SK-N-SH treated with all-trans-retinoic acid at 6 μM for 48 hours (cell line): ENCODE measurements at regions not wholly inside any gene's neighbourhood (a gene's known extent, or its start where the extent isn't known, plus 50 kb on each side); places are given as distances from the start of the nearest gene placed in this dataset.

Experiments used
- ATAC-seq: fragments of 200-7000 bp; cut with Tn5 transposase; 3 replicates; pipeline ENCODE4 v1.9.1; 2020; ENCODE audit warnings: mild to moderate bottlenecking, moderate library complexity
- ARNTL ChIP-seq: fragments of 450-650 bp; formaldehyde crosslinking; IDR thresholded peaks from 2 replicates; pipeline ENCODE4 v1.5.0; 2020; ENCODE audit warnings: low read depth, mild to moderate bottlenecking, moderate library complexity, borderline replicate concordance
- BACH2 ChIP-seq: fragments of 250-450 bp; sonication (Bioruptor Pico); IDR thresholded peaks from 2 replicates; pipeline ENCODE4 v1.9.0; 2021; ENCODE audit warnings: mild to moderate bottlenecking, borderline replicate concordance
- CREB5 ChIP-seq: fragments of 250-450 bp; sonication (Bioruptor Pico); IDR thresholded peaks from 2 replicates; pipeline ENCODE4 v1.5.1; 2020; ENCODE audit warnings: low read depth, mild to moderate bottlenecking, moderate library complexity
- CSDC2 ChIP-seq: fragments of 250-450 bp; sonication (Bioruptor Pico); IDR thresholded peaks from 2 replicates; pipeline ENCODE4 v1.5.0; 2020; ENCODE audit warnings: mild to moderate bottlenecking, moderate library complexity
- ESRRG ChIP-seq: fragments of 250-450 bp; sonication (Bioruptor Pico); IDR thresholded peaks from 2 replicates; pipeline ENCODE4 v1.6.1; 2021; ENCODE audit warnings: mild to moderate bottlenecking
- GLIS3 ChIP-seq: fragments of 250-450 bp; sonication (Bioruptor Pico); IDR thresholded peaks from 2 replicates; pipeline ENCODE4 v1.5.0; 2020; ENCODE audit warnings: mild to moderate bottlenecking, moderate library complexity
- ISL1 ChIP-seq: fragments of 250-450 bp; sonication (Bioruptor Pico); IDR thresholded peaks from 2 replicates; pipeline ENCODE4 v2.1.2; 2022; ENCODE audit warnings: mild to moderate bottlenecking, moderate library complexity
- OSR1 ChIP-seq: fragments of 250-450 bp; sonication (Bioruptor Pico); IDR thresholded peaks from 2 replicates; pipeline ENCODE4 v1.8.0; 2022; ENCODE audit warnings: moderate library complexity, mild to moderate bottlenecking, inconsistent platforms
- PATZ1 ChIP-seq: fragments of 250-450 bp; sonication (Bioruptor Pico); IDR thresholded peaks from 2 replicates; pipeline ENCODE4 v1.8.0; 2020; ENCODE audit warnings: mild to moderate bottlenecking, moderate library complexity, borderline replicate concordance
- PPARA ChIP-seq: fragments of 250-450 bp; sonication (Bioruptor Pico); IDR thresholded peaks from 2 replicates; pipeline ENCODE4 v1.5.0; 2020; ENCODE audit warnings: mild to moderate bottlenecking, borderline replicate concordance
- RARB ChIP-seq: fragments of 250-450 bp; sonication (Bioruptor Pico); IDR thresholded peaks from 2 replicates; pipeline ENCODE4 v1.8.0; 2021; ENCODE audit warnings: mild to moderate bottlenecking, moderate library complexity
- SNAI2 ChIP-seq: fragments of 250-450 bp; sonication (Bioruptor Pico); IDR thresholded peaks from 2 replicates; pipeline ENCODE4 v1.5.0; 2020; ENCODE audit warnings: mild to moderate bottlenecking, moderate library complexity
- TCF4 ChIP-seq: fragments of 250-450 bp; sonication (Bioruptor Pico); IDR thresholded peaks from 2 replicates; pipeline ENCODE4 v1.8.0; 2021; ENCODE audit warnings: mild to moderate bottlenecking, moderate library complexity, borderline replicate concordance
- TOX ChIP-seq: fragments of 250-450 bp; sonication (Bioruptor Pico); IDR thresholded peaks from 2 replicates; pipeline ENCODE4 v1.8.0; 2021; ENCODE audit warnings: mild to moderate bottlenecking, moderate library complexity, borderline replicate concordance
- ZC3H10 ChIP-seq: fragments of 250-450 bp; sonication (Bioruptor Pico); IDR thresholded peaks from 2 replicates; pipeline ENCODE4 v1.5.1; 2021; ENCODE audit warnings: mild to moderate bottlenecking, moderate library complexity
- ZFP3 ChIP-seq: fragments of 250-450 bp; sonication (Bioruptor Pico); IDR thresholded peaks from 2 replicates; pipeline ENCODE4 v1.5.0; 2020; ENCODE audit warnings: mild to moderate bottlenecking, moderate library complexity
- ZFP30 ChIP-seq: fragments of 450-650 bp; formaldehyde crosslinking; IDR thresholded peaks from 2 replicates; pipeline ENCODE4 v1.5.0; 2022; ENCODE audit warnings: mild to moderate bottlenecking, moderate library complexity
- ZNF565 ChIP-seq: fragments of 450-650 bp; formaldehyde crosslinking; conservative IDR thresholded peaks from 2 replicates; pipeline ENCODE4 v1.5.0; 2020; ENCODE audit warnings: low read depth, mild to moderate bottlenecking, moderate library complexity
- ZNF70 ChIP-seq: fragments of 450-650 bp; formaldehyde crosslinking; IDR thresholded peaks from 2 replicates; pipeline ENCODE4 v1.5.0; 2020; ENCODE audit warnings: mild to moderate bottlenecking, moderate library complexity
- ZNF8 ChIP-seq: fragments of 450-650 bp; formaldehyde crosslinking; IDR thresholded peaks from 2 replicates; pipeline ENCODE4 v1.5.0; 2020; ENCODE audit warnings: mild to moderate bottlenecking, moderate library complexity
- TF ChIP-seq, protein P1 (sequence below): fragments of 250-450 bp; sonication (Bioruptor Pico); IDR thresholded peaks from 2 replicates; pipeline ENCODE4 v1.5.1; 2021; ENCODE audit warnings: mild to moderate bottlenecking, moderate library complexity
- TF ChIP-seq, protein P2 (sequence below): fragments of 250-450 bp; sonication (Bioruptor Pico); IDR thresholded peaks from 2 replicates; pipeline ENCODE4 v1.5.0; 2020; ENCODE audit warnings: mild to moderate bottlenecking, moderate library complexity

- ATAC-seq, result no peak
- TF ChIP-seq ISL1 (CRISPR knock-in tag) (no peak), ZFP30 (no peak), ESRRG (no peak), GLIS3 (CRISPR knock-in tag) (no peak), TCF4 (CRISPR knock-in tag) (no peak), ZNF70 (CRISPR knock-in tag) (no peak), ZC3H10 (CRISPR knock-in tag) (no peak), TOX (CRISPR knock-in tag) (no peak), OSR1 (CRISPR knock-in tag) (no peak), ZNF565 (no peak), CREB5 (CRISPR knock-in tag) (no peak), CSDC2 (CRISPR knock-in tag) (no peak), PPARA (CRISPR knock-in tag) (no peak), ARNTL (CRISPR knock-in tag) (no peak), PATZ1 (CRISPR knock-in tag) (no peak), SNAI2 (CRISPR knock-in tag) (no peak), ZFP3 (no peak), BACH2 (CRISPR knock-in tag) (no peak), ZNF8 (CRISPR knock-in tag) (no peak)
- TF ChIP-seq, protein P1, sequence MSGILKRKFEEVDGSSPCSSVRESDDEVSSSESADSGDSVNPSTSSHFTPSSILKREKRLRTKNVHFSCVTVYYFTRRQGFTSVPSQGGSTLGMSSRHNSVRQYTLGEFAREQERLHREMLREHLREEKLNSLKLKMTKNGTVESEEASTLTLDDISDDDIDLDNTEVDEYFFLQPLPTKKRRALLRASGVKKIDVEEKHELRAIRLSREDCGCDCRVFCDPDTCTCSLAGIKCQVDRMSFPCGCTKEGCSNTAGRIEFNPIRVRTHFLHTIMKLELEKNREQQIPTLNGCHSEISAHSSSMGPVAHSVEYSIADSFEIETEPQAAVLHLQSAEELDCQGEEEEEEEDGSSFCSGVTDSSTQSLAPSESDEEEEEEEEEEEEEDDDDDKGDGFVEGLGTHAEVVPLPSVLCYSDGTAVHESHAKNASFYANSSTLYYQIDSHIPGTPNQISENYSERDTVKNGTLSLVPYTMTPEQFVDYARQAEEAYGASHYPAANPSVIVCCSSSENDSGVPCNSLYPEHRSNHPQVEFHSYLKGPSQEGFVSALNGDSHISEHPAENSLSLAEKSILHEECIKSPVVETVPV (CRISPR knock-in tag), result no peak
Observed at GRCh38 chr2:156116113-156116512, 216.4 kb downstream of the NR4A2 start.

DNA sequence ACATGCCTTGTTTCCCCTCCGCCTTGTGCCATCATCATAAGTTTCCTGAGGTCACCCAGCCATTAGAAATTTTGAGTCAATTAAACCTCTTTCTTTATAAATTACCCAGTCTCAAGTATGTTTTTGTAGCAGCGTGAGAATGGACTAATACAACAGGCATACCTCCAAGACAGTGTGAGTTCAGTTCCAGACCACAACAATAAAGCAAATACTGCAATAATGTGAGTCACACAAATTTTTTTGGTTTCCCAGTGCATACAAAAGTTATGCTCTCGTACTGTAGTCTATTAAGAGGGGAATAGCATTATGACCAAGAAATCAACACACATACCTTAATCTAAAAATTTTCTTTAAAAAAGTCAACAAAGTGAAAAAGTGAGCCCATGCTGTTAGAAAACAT is 217.2 kb downstream of the NR4A2 start:
- no peak for ATAC-seq
- no peak for TF ChIP-seq ZC3H10 (CRISPR knock-in tag)
- TF ChIP-seq, protein P2, sequence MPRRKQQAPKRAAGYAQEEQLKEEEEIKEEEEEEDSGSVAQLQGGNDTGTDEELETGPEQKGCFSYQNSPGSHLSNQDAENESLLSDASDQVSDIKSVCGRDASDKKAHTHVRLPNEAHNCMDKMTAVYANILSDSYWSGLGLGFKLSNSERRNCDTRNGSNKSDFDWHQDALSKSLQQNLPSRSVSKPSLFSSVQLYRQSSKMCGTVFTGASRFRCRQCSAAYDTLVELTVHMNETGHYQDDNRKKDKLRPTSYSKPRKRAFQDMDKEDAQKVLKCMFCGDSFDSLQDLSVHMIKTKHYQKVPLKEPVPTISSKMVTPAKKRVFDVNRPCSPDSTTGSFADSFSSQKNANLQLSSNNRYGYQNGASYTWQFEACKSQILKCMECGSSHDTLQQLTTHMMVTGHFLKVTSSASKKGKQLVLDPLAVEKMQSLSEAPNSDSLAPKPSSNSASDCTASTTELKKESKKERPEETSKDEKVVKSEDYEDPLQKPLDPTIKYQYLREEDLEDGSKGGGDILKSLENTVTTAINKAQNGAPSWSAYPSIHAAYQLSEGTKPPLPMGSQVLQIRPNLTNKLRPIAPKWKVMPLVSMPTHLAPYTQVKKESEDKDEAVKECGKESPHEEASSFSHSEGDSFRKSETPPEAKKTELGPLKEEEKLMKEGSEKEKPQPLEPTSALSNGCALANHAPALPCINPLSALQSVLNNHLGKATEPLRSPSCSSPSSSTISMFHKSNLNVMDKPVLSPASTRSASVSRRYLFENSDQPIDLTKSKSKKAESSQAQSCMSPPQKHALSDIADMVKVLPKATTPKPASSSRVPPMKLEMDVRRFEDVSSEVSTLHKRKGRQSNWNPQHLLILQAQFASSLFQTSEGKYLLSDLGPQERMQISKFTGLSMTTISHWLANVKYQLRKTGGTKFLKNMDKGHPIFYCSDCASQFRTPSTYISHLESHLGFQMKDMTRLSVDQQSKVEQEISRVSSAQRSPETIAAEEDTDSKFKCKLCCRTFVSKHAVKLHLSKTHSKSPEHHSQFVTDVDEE (CRISPR knock-in tag), result no peak
- no peak for TF ChIP-seq ZNF70 (CRISPR knock-in tag)
- no peak for TF ChIP-seq PATZ1 (CRISPR knock-in tag)
- TF ChIP-seq GLIS3 (CRISPR knock-in tag), result no peak
- no peak for TF ChIP-seq ISL1 (CRISPR knock-in tag)
- TF ChIP-seq RARB (CRISPR knock-in tag), result no peak
- TF ChIP-seq SNAI2 (CRISPR knock-in tag), result no peak
- no peak for TF ChIP-seq ZNF565
- TF ChIP-seq ZNF8 (CRISPR knock-in tag), result no peak
- no peak for TF ChIP-seq BACH2 (CRISPR knock-in tag)

GRCh38 chr2:156112323-156112722 is 220.2 kb downstream of the NR4A2 start:
- TF ChIP-seq ISL1 (CRISPR knock-in tag) (no peak), ZFP3 (no peak), ZNF8 (CRISPR knock-in tag) (no peak)
- ATAC-seq, result no peak
